ENCODE measurements at regions not wholly inside any gene's neighbourhood (a gene's known extent, or its start where the extent isn't known, plus 50 kb on each side); places are given as distances from the start of the nearest gene placed in this dataset.

DNA sequence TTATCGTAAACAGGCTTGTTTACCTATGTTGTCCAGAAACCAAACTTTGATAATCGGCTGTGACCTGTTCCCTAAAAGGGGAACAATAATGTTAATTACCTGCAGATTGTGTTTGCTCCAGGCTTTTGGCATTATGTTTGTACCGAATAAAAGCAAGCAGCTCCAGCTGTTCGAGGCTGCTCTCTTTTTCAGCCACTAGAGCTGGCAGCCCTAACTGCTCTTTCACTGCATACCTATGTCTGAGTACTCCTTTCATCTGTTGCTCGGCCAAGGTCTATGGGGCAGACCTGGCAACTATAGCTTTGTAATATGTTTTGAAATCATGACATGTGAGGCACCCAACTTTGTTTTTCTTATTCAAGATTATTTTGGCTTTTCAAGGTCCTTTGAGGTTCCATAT is 77.8 kb upstream of the EHBP1 start:
- TF ChIP-seq, protein P1, sequence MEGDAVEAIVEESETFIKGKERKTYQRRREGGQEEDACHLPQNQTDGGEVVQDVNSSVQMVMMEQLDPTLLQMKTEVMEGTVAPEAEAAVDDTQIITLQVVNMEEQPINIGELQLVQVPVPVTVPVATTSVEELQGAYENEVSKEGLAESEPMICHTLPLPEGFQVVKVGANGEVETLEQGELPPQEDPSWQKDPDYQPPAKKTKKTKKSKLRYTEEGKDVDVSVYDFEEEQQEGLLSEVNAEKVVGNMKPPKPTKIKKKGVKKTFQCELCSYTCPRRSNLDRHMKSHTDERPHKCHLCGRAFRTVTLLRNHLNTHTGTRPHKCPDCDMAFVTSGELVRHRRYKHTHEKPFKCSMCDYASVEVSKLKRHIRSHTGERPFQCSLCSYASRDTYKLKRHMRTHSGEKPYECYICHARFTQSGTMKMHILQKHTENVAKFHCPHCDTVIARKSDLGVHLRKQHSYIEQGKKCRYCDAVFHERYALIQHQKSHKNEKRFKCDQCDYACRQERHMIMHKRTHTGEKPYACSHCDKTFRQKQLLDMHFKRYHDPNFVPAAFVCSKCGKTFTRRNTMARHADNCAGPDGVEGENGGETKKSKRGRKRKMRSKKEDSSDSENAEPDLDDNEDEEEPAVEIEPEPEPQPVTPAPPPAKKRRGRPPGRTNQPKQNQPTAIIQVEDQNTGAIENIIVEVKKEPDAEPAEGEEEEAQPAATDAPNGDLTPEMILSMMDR (IDR thresholded peaks at IDR 0.05): no peak
- no peak for TF ChIP-seq POLR2A (IDR thresholded peaks at IDR 0.05)
